ENCODE measurements at regions not wholly inside any gene's neighbourhood (a gene's known extent, or its start where the extent isn't known, plus 50 kb on each side); places are given as distances from the start of the nearest gene placed in this dataset.

DNA sequence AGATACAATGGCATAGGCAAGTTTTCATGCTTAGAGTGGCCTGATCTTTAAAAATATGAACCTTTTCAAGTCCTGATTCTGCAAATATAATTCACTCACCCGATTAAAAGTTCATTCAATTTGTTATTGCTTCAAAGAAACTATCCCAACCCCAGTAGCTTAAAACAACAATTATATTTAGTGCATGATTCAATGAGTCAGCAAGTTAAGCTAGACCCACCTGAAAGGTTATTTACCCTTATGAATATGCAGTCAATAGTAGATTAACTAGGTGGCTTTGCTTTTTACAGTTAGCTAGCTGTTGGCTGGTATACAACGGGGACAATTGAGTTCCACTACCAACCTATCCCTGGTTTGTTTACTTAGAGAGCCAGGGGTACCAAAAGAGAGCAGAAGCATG lies 95.6 kb upstream of the ANKEF1 start:
- TF ChIP-seq, protein P1, sequence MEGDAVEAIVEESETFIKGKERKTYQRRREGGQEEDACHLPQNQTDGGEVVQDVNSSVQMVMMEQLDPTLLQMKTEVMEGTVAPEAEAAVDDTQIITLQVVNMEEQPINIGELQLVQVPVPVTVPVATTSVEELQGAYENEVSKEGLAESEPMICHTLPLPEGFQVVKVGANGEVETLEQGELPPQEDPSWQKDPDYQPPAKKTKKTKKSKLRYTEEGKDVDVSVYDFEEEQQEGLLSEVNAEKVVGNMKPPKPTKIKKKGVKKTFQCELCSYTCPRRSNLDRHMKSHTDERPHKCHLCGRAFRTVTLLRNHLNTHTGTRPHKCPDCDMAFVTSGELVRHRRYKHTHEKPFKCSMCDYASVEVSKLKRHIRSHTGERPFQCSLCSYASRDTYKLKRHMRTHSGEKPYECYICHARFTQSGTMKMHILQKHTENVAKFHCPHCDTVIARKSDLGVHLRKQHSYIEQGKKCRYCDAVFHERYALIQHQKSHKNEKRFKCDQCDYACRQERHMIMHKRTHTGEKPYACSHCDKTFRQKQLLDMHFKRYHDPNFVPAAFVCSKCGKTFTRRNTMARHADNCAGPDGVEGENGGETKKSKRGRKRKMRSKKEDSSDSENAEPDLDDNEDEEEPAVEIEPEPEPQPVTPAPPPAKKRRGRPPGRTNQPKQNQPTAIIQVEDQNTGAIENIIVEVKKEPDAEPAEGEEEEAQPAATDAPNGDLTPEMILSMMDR (IDR thresholded peaks at IDR 0.05): no peak
- ChIA-PET CTCF (no interaction called here), POLR2A (no interaction called here)
- H3K4me3 Mint-ChIP-seq: no peak overlapping the region
- Histone ChIP-seq H3K4me1 (ENCODE audit: insufficient read depth, low read length) (no peaks in the 10 kb centered on the region), H3K27me3 (ENCODE audit: control insufficient read depth in 1 of 2, insufficient read depth in 2 of 2, low read length in 2 of 2) (peaks cover 0 to 4% of the 10 kb centered on the region in 2 experiments), H3K4me3 (ENCODE audit: low read length) (no peak overlapping the region), H3K9me3 (ENCODE audit: control insufficient read depth in 1 of 2, insufficient read depth in 1 of 2, low read length in 2 of 2) (no peaks in the 10 kb centered on the region), H3K36me3 (ENCODE audit: insufficient read depth, low read length) (no peaks in the 10 kb centered on the region), H3K27ac (ENCODE audit: low read depth in 1 of 2, low read length in 2 of 2) (no peak overlapping the region)
- H3K27ac Mint-ChIP-seq: no peak overlapping the region
- H3K9me3 Mint-ChIP-seq: peaks cover 6% of the 10 kb centered on the region
- ATAC-seq (ENCODE audit: poor library complexity) (no peak), DNase-seq (no peak)
- intact Hi-C loops (cut with DNase I, micrococcal nuclease): no loop called here
- no peaks in the 10 kb centered on the region for H3K36me3 Mint-ChIP-seq (ENCODE audit: low read depth)
- peaks cover 35% of the 10 kb centered on the region for H3K27me3 Mint-ChIP-seq
- no peaks in the 10 kb centered on the region for H3K4me1 Mint-ChIP-seq (ENCODE audit: low read depth)

DNA sequence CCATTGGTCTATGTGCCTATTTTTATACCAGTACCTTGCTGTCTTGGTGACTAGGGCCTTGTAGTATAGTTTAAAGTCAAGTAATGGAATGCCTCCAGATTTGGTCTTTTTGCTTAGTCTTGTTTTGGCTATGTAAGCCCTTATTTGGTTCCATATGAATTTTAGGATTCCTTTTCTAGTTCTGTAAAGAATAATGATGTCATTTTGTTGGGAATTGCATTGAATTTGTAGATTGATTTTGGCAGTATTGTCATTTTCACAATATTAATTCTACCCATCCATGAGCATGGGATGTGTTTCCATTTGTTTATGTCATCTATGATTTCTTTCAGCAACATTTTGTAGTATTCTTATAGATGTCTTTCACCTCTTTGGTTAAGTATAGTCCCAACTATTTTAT lies 96.4 kb upstream of the PAK5 start:
- H3K9me3 ChIP-seq (ENCODE audit: control insufficient read depth in 1 of 2, insufficient read depth in 1 of 2, low read length in 2 of 2): no peaks in the 10 kb centered on the region
- CTCF ChIA-PET: no interaction called here
- Mint-ChIP-seq H3K27me3 (peaks cover 26% of the 10 kb centered on the region), H3K27ac (no peak overlapping the region), H3K9me3 (peaks cover 5% of the 10 kb centered on the region), H3K36me3 (ENCODE audit: low read depth) (no peaks in the 10 kb centered on the region), H3K4me3 (no peak overlapping the region), H3K4me1 (ENCODE audit: low read depth) (no peaks in the 10 kb centered on the region)
- DNase-seq: no peak
- H3K4me3 ChIP-seq (ENCODE audit: low read length): no peak overlapping the region
- no peak overlapping the region for H3K27ac ChIP-seq (ENCODE audit: low read depth in 1 of 2, low read length in 2 of 2)
- TF ChIP-seq, protein P1 (IDR thresholded peaks at IDR 0.05): no peak
- intact Hi-C loops (cut with DNase I, micrococcal nuclease): no loop called here
- no peak for ATAC-seq (ENCODE audit: poor library complexity)
- H3K27me3 ChIP-seq (ENCODE audit: control insufficient read depth in 1 of 2, insufficient read depth in 2 of 2, low read length in 2 of 2): peaks cover 0 to 4% of the 10 kb centered on the region in 2 experiments
- H3K4me1 ChIP-seq (ENCODE audit: insufficient read depth, low read length): no peaks in the 10 kb centered on the region
- POLR2A ChIA-PET: no interaction called here
- H3K36me3 ChIP-seq (ENCODE audit: insufficient read depth, low read length): no peaks in the 10 kb centered on the region

DNA sequence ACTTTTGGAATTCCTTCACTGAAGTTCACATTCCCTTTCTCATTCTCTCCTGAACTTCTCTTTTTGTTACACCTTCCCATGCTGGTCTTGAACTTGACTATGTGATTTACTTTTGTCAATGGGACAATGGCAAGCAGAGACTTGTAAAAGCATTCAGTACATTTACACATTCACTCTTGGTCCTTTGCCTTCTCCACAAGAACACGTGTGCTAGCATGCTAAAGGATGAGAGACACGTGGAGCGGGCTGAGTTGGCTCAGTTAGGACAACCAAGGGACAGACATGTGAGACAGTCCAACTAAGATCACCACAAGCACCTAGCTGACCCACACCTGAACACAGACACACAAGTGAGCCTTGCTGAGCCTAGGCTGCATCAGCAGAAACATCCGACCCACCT lies 91.3 kb upstream of the PAK5 start:
- intact Hi-C loops (cut with DNase I, micrococcal nuclease): no loop called here
- Mint-ChIP-seq H3K27ac (no peak overlapping the region), H3K4me3 (no peak overlapping the region), H3K27me3 (peaks cover 10% of the 10 kb centered on the region), H3K9me3 (no peaks in the 10 kb centered on the region), H3K36me3 (ENCODE audit: low read depth) (no peaks in the 10 kb centered on the region), H3K4me1 (ENCODE audit: low read depth) (no peaks in the 10 kb centered on the region)
- H3K9me3 ChIP-seq (ENCODE audit: control insufficient read depth in 1 of 2, insufficient read depth in 1 of 2, low read length in 2 of 2): no peaks in the 10 kb centered on the region
- H3K36me3 ChIP-seq (ENCODE audit: insufficient read depth, low read length): no peaks in the 10 kb centered on the region
- CTCF ChIA-PET: no interaction called here
- no peak overlapping the region for H3K4me3 ChIP-seq (ENCODE audit: low read length)
- TF ChIP-seq, protein P1 (IDR thresholded peaks at IDR 0.05): no peak
- no peaks in the 10 kb centered on the region for H3K27me3 ChIP-seq (ENCODE audit: control insufficient read depth in 1 of 2, insufficient read depth in 2 of 2, low read length in 2 of 2)
- POLR2A ChIA-PET: no interaction called here
- H3K4me1 ChIP-seq (ENCODE audit: insufficient read depth, low read length): no peaks in the 10 kb centered on the region
- no peak for ATAC-seq (ENCODE audit: poor library complexity)
- no peak overlapping the region for H3K27ac ChIP-seq (ENCODE audit: low read depth in 1 of 2, low read length in 2 of 2)
- DNase-seq: no peak
